HG02571 (cell line): ENCODE measurements at regions not wholly inside any gene's neighbourhood (a gene's known extent, or its start where the extent isn't known, plus 50 kb on each side); places are given as distances from the start of the nearest gene placed in this dataset.

Source experiments
- ATAC-seq: cut with Tn5 transposase; IDR thresholded peaks from one replicate; pipeline ENCODE4 v1.9.1; 2021; ENCODE audit warnings: mild to moderate bottlenecking, moderate library complexity; ENCODE audit not compliant: unreplicated experiment

- no peak for ATAC-seq
Measured at GRCh38 chr2:166568409-166568808, 74.4 kb upstream of the SCN7A start.

DNA sequence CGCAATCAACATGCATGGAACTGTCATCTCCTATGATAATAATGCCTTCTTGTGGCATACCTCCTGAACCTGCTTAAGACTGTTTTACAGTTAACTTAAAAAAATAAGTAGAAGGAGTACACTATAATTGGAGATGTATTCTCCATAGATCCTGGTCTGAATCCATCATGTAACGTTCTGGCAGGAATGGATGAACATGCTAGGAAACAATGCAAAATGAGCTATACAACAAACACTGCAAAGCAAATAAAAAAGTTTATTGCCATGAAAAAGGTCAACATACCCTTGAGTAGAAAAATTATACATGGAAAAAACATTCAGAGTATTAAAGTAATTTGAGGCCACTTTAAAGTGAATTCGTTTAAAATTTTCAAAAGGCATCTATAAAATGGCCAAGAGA is 71.5 kb upstream of the SCN7A start:
- no peak for ATAC-seq

- no peak for ATAC-seq
Measured at GRCh38 chr2:166563894-166564293, 69.8 kb upstream of the SCN7A start.

DNA sequence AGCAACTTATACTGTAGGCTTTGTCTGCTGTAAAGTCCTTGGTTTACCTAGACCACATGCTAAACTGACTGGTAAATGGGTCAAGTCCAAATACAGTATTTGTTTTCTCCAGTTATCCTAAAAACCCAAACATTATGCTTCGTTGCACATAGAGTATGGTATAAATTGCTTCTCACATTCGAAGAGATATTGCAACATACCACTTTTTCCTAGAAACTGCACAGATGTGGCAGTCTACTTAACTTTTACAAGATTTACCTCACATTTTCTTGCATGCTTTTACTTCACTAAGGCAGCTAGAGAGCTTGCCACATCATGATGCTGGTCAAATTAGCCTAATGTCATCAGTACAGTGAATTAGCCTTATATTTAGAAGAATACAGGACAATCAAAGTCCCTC is 66.0 kb upstream of the SCN7A start:
- ATAC-seq: no peak

DNA sequence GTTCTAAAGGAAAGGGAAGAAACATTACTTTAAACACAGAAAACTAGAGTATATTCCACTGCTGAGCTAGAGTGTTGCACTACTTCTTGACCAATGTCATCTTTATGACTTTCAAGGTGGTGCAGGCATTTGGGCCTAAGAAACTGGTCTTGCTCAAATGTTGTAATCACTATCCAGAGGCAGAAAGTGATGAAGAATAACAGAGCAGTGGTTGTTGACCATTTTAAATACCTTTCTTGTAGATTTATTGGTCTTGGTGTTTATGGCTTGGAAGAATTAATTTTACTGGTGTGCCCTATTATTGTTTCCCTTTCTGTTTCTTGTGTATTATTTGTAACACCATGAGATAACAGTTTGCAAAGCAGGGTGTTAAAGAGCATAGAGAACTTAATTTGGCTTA is 56.9 kb upstream of the SCN7A start:
- ATAC-seq: no peak

DNA sequence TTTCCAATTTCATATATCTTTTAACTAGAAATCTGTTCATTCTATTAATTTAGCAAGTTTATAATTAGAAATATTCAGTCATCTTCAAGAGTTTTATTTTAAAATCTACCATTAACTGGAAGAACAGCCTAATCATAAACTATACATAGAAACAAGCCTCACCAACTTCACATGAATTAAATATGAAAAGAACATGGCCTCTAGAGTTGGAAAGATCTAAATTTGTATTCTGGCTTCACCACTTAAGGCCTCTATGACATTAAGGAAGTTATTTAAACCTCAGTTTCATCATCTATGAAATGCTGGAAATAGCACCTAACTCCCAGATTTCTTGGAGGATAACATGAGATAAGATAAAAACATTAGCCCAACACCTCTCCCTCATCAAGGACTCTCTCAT is 51.4 kb upstream of the SCN7A start:
- ATAC-seq: no peak
